Frontal cortex (tissue), 3 donors: ENCODE measurements at regions not wholly inside any gene's neighbourhood (a gene's known extent, or its start where the extent isn't known, plus 50 kb on each side); places are given as distances from the start of the nearest gene placed in this dataset.
A peak's percentile ranks its signal among the peaks of the same experiment; 100 is the strongest.
"Not testable (repeated sequence)": the region's sequence is repeated elsewhere in the genome, so short reads cannot be mapped to it uniquely, and the experiment has no call there.

Experiments used
- DNase-seq, 2 donors: peaks; one replicate each; pipeline ENCODE4 v3.0.0; 2012; ENCODE audit warnings: low spot score in 2 of 2
- FAIRE-seq: peaks from 2 replicates; lab custom pipeline; 2012; peaks lifted over from hg19 to GRCh38; lab: Jason Lieb, UNC
- donor health status: control.
- donor health status: control.
- donor health status: control.

- DNase-seq (no peak), FAIRE-seq (no peak)
Observed at GRCh38 chr1:187909382-187909781, 1080.6 kb downstream of the PLA2G4A start.

DNA sequence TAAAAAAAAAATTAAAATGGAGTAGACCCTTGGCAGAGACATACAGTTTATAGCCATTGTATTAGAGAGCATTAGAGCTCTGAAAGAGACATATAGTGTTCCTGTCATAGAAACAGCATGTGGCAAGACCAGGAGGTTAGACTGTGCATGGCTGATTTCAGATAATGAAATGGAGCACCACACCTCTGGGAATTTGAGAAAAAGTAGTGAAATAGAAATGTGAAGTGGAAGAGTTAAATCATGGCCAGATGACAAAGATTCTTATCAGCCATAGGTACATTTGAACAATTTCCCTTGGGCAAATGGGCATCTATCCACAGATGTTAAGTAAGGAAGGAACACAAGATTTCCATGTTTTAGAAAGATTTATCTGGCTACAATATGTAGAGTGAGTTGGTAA is 1083.1 kb downstream of the PLA2G4A start:
- no peak for FAIRE-seq
- DNase-seq: no peak

DNA sequence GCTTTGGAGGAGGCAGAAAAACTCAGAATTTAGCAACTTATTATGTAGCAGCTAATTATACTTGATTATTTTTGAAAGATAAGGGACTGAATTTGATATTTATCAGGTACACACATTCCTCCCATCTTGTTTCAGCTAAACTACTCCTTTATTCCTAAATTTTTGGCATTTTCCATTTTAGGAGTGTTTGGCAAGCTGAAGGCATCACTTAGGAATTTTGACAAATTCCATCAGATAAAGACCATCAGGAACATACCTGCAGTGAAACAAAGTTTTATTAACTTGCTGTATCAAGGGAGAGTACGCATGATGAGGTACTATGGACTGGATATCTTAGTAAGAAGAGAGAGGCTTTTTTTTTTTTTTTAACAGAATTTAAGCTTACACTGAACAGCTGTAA is 1092.2 kb downstream of the PLA2G4A start:
- FAIRE-seq (no peak), DNase-seq (no peak)

- FAIRE-seq (no peak), DNase-seq (no peak)
Observed at GRCh38 chr1:187921426-187921825, 1092.7 kb downstream of the PLA2G4A start.

- DNase-seq (no peak), FAIRE-seq (no peak)
Observed at GRCh38 chr1:187922255-187922654, 1093.5 kb downstream of the PLA2G4A start.

- FAIRE-seq (no peak), DNase-seq (no peak)
Observed at GRCh38 chr1:187924252-187924651, 1095.5 kb downstream of the PLA2G4A start.

DNA sequence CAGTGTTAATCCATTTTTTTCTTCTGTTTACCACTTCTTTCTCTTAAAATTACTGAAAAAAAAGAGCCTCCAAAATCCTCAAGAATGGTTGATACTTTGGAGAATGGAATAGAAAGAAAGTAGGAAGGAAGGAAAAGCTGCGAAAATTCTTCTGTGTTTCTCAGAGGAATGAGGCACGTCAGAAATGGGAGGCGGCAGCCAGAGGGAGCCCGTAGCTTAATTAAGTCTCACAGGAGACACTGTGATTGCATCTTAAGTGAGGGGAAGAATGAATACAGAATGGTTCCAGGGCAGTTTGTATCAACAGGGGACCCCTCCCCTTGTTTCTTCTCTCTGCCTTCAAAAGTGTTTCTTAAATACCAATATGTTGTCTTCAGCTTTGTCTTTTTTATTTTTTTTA is 1099.5 kb downstream of the PLA2G4A start:
- no peak for FAIRE-seq
- peak in 1 of 2 donors; percentile 9 for DNase-seq

GRCh38 chr1:187928696-187929095 is 1099.9 kb downstream of the PLA2G4A start:
- FAIRE-seq: no peak

GRCh38 chr1:187931776-187932175 is 1103.0 kb downstream of the PLA2G4A start:
- no peak for FAIRE-seq
- DNase-seq: no peak

More at GRCh38 chr1:187928696-187929095, 1099.9 kb downstream of the PLA2G4A start:
- no peak for DNase-seq

DNA sequence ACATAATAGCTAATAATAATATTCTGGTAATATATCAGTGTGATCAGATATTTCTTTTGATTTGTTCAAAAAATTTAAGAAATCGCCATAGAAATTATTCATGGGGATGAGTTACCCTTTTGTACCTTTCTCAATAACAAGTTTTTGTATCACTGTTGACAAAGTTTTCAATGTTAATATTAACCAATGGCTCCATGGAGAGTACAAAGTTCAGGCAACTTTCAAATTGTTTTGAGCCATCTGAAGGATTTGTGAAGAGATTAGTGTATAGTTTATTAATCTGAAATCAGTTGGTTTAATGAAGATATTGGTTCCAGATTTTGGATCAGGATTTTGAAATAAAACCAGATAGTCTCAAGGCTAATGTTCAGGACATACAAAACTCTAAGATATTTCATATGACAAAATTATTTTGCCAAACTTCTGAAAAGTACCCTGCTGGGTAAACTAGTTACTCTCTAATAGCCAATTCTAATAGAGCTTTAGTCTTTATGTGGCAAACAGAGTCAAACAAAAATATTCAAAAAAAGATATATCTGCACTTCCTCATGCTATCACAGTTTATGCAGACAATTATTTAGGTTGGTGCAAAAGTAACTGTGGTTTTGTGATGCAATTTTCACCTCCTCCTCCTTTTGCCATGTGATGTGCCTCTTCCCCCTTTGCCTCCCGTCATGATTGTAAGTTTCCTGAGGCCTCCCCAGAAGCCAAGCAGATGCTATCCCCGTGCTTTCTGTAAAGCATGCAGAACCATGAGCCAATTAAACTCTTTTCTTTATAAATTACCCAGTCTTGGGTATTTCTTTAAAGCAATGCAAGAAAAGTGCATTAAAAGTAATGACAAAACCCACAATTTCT is 1105.0 kb downstream of the PLA2G4A start:
- FAIRE-seq (no peak), DNase-seq (no peak)

- no peak for DNase-seq
- no peak for FAIRE-seq
Observed at GRCh38 chr1:187936667-187937066, 1107.9 kb downstream of the PLA2G4A start.

DNA sequence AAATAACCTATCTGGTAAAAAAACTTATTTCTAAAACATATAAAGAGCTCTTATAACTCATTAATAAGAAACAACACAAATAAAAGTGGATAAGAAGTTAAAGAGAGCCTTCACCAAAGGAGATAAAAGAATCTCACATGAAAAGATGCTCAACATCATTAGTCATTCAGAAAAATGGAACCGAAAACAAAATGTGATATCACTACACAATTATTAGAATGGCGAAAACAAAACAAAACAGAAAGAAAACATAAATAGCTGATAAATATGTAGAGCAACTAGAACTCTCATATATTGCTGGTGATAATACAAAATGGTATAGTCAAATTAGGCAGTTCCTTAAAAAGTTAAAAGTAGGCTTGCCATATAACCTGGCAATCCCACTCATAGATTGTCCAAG is 1109.3 kb downstream of the PLA2G4A start:
- DNase-seq (no peak), FAIRE-seq (no peak)

DNA sequence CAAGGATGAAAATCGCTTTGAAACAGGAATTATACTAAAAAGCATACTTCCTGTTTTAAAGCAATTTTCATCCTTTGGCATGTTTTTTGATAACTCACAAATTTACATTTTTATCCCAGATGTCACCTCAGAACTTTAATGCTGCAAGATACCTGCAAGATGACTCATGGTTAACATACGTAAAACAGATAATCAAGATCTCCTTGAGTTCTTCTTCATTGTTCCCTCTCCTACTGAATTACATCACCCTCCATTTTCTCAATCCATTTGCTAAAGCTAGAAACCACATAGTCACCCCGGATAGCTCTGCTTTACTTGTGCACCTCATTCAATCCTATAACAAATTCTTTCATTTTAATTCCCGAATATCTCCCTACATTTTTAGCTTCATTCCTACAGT is 1114.2 kb downstream of the PLA2G4A start:
- DNase-seq (no peak), FAIRE-seq (no peak)

DNA sequence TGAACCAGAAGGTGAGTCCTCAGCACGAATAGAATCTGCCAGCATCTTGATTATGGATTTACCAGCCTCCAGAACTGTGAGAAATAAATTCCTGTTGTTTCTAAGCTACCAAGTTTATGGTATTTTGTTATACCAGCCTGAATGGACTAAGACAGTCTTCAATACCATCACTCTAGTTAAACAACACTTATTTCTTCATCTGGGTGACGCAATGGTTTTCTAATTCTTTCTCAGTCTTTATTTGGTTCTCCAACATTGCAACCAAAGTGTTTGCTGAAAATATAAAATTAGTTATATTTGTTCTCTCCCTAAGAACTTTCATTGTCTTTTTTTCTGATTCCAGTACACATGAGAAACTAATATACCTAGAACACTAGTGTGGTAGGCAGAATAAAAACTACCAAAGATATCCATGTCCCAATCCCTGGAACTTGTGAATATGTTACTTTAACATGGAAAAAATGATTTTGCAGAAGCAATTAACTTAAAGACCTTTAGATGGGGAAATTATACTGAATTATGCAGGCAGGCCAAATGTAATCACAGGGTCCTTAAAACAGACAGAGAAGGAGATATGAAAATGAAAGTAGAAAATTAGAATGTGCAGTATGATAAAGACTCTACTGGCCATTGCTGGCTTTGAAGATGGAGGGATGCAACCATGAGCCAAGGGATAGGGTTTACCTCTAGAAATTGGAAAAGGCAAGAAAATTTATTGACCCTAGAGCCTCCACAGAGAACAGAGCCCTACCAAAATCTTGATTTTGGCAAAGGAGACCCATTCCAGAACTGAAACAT is 1115.1 kb downstream of the PLA2G4A start:
- no peak for FAIRE-seq
- no peak for DNase-seq

GRCh38 chr1:187946661-187947060 is 1117.9 kb downstream of the PLA2G4A start:
- FAIRE-seq, DNase-seq: not testable (repeated sequence)

GRCh38 chr1:187947359-187947758 is 1118.6 kb downstream of the PLA2G4A start:
- no peak for FAIRE-seq
- no peak for DNase-seq

- FAIRE-seq: no peak
- DNase-seq: no peak
Observed at GRCh38 chr1:187948170-187948794, 1119.5 kb downstream of the PLA2G4A start.

- FAIRE-seq: no peak
- DNase-seq: no peak
Observed at GRCh38 chr1:187949567-187949966, 1120.8 kb downstream of the PLA2G4A start.

DNA sequence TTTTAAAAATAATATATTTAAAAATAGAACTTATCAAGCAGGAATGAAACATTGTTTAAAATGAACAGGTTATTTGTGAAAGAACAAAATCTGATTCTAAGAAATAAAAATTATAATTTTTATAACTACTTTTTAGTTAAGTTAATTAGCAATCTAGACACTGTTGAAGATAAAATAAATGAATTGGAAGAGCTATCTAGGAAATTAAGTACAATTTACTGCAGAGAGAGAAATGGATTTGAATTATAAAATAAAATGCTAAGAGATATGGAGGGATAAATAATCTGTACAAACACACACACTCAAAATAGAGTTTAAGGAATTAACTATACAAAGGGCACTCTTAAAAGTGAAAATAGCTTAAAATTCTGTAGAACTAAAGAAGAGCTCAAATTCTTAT is 1123.1 kb downstream of the PLA2G4A start:
- no peak for FAIRE-seq
- DNase-seq: no peak

DNA sequence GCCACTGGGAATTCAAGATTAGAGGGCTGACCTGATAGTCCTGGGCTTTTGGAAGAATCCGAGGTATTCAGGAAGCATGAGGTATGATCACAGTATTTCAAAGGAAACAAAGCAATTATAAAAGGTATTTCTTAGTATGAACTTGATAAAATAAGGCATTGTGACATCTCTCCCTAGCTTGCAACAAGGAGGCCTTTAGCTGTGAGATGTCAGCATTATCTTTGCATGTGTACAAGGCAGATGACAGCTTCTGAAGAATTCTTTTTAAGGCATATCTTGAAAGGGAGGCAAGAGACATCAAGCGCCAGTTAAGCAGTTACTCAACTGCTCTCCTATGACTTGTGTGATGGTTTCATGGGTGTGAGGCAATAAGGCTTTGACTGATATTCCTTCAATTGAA is 1123.7 kb downstream of the PLA2G4A start:
- no peak for FAIRE-seq
- no peak for DNase-seq

GRCh38 chr1:187956975-187957374 is 1128.2 kb downstream of the PLA2G4A start:
- no peak for FAIRE-seq
- DNase-seq: no peak
